Panc1 (cell line): ENCODE measurements at regions not wholly inside any gene's neighbourhood (a gene's known extent, or its start where the extent isn't known, plus 50 kb on each side); places are given as distances from the start of the nearest gene placed in this dataset.

Experiments used
- CTCF ChIP-seq: fragments of 450-650 bp; IDR thresholded peaks from 2 replicates; pipeline ENCODE4 v1.5.1; 2017; ENCODE audit warnings: mild to moderate bottlenecking
- POLR2AphosphoS5 ChIP-seq: IDR thresholded peaks from 2 replicates; pipeline ENCODE4 v1.6.1; 2012; ENCODE audit warnings: mild to moderate bottlenecking, low read depth, low read length, moderate library complexity
- REST ChIP-seq, 2 experiments: IDR thresholded peaks; 2 replicates each; pipeline ENCODE4 v1.6.1; 2011 to 2012; ENCODE audit warnings: low read depth in 2 of 2, control low read depth in 1 of 2, low read length in 1 of 2, mild to moderate bottlenecking in 1 of 2, moderate library complexity in 1 of 2; ENCODE audit not compliant: insufficient read depth in 1 of 2
- SIN3A ChIP-seq: IDR thresholded peaks from 2 replicates; pipeline ENCODE4 v1.6.1; 2012; ENCODE audit warnings: low read depth, mild to moderate bottlenecking, low read length, moderate library complexity, borderline replicate concordance; ENCODE audit not compliant: insufficient read depth
- TCF7L2 ChIP-seq: IDR thresholded peaks from 2 replicates; pipeline ENCODE4 v1.6.1; 2011; ENCODE audit warnings: mild to moderate bottlenecking, low read depth, low read length, inconsistent platforms

- TF ChIP-seq REST (IDR thresholded peaks at IDR 0.05; ENCODE audit: insufficient read depth in 1 of 2, low read depth in 2 of 2, low read length in 1 of 2) (no peak), CTCF (no peak), POLR2AphosphoS5 (no peak), TCF7L2 (no peak), SIN3A (no peak)
Measured at GRCh38 chr2:224103651-224104050, 64.6 kb upstream of the SERPINE2 start.
